GM12875 (cell line): ENCODE measurements at regions not wholly inside any gene's neighbourhood (a gene's known extent, or its start where the extent isn't known, plus 50 kb on each side); places are given as distances from the start of the nearest gene placed in this dataset.

Experiments used
- H3K4me3 ChIP-seq: one replicate; pipeline ENCODE4 v1.5.1; 2011; ENCODE audit warnings: low read depth, low read length, control low read depth
- CTCF ChIP-seq: IDR thresholded peaks from 2 replicates; pipeline ENCODE4 v1.5.1; 2011; ENCODE audit warnings: low read depth, mild to moderate bottlenecking, control low read depth, inconsistent platforms, low read length, moderate library complexity, borderline replicate concordance; ENCODE audit not compliant: insufficient read depth

GRCh38 chr17:13806092-13806491 lies 204.4 kb upstream of the HS3ST3A1 start:
- H3K4me3 ChIP-seq = no peak overlapping the region
- no peak for TF ChIP-seq CTCF

- TF ChIP-seq CTCF = no peak
- H3K4me3 ChIP-seq = no peak overlapping the region
Observed at GRCh38 chr17:13807103-13807502, 205.4 kb upstream of the HS3ST3A1 start.

- no peak for TF ChIP-seq CTCF
- no peak overlapping the region for H3K4me3 ChIP-seq
Observed at GRCh38 chr17:13812350-13812749, 210.6 kb upstream of the HS3ST3A1 start.

- no peak for TF ChIP-seq CTCF
Observed at GRCh38 chr17:13813347-13814240, 211.9 kb upstream of the HS3ST3A1 start.

GRCh38 chr17:13822700-13823099 lies 221.0 kb upstream of the HS3ST3A1 start:
- no peak for TF ChIP-seq CTCF

More at GRCh38 chr17:13813347-13814240, 211.9 kb upstream of the HS3ST3A1 start:
- no peak overlapping the region for H3K4me3 ChIP-seq

GRCh38 chr17:13825526-13826040 lies 223.9 kb upstream of the HS3ST3A1 start:
- no peak overlapping the region for H3K4me3 ChIP-seq

More at GRCh38 chr17:13822700-13823099, 221.0 kb upstream of the HS3ST3A1 start:
- no peak overlapping the region for H3K4me3 ChIP-seq

More at GRCh38 chr17:13825526-13826040, 223.9 kb upstream of the HS3ST3A1 start:
- TF ChIP-seq CTCF = no peak
